RWPE2 (cell line): ENCODE measurements at regions not wholly inside any gene's neighbourhood (a gene's known extent, or its start where the extent isn't known, plus 50 kb on each side); places are given as distances from the start of the nearest gene placed in this dataset.
"Not testable (repeated sequence)": the region's sequence is repeated elsewhere in the genome, so short reads cannot be mapped to it uniquely, and the experiment has no call there.

ENCODE experiments used
- ATAC-seq: fragments of 200-7000 bp; cut with Tn5 transposase; 3 replicates; pipeline ENCODE4 v1.9.1; 2021; ENCODE audit warnings: low read depth
- DNase-seq: peaks from one replicate; pipeline ENCODE4 v3.0.0-alpha.2; 2020; ENCODE audit warnings: low spot score
- H3K27ac ChIP-seq: fragments of 450-650 bp; 2 replicates; pipeline ENCODE4 v1.5.1; 2017; ENCODE audit warnings: mild to moderate bottlenecking; ENCODE audit not compliant: poor library complexity, severe bottlenecking
- H3K27me3 ChIP-seq: fragments of 250-450 bp; sonication (Bioruptor Pico); 2 replicates; pipeline ENCODE4 v1.5.1; 2021; ENCODE audit warnings: mild to moderate bottlenecking, moderate library complexity; ENCODE audit not compliant: insufficient read depth, poor library complexity, severe bottlenecking
- H3K36me3 ChIP-seq: fragments of 250-450 bp; sonication (Bioruptor Pico); 2 replicates; pipeline ENCODE4 v1.5.1; 2020; ENCODE audit warnings: low read depth, mild to moderate bottlenecking, moderate library complexity
- H3K4me1 ChIP-seq: fragments of 250-450 bp; sonication (Bioruptor Pico); 2 replicates; pipeline ENCODE4 v1.5.1; 2021; ENCODE audit warnings: mild to moderate bottlenecking, moderate library complexity; ENCODE audit not compliant: insufficient read depth, poor library complexity, severe bottlenecking
- H3K4me3 ChIP-seq: fragments of 250-450 bp; sonication (Bioruptor Pico); 2 replicates; pipeline ENCODE4 v1.5.1; 2021; ENCODE audit warnings: mild to moderate bottlenecking, moderate library complexity; ENCODE audit not compliant: severe bottlenecking
- H3K9me3 ChIP-seq: fragments of 250-450 bp; sonication (Bioruptor Pico); 2 replicates; pipeline ENCODE4 v1.5.1; 2021; ENCODE audit warnings: mild to moderate bottlenecking, moderate library complexity; ENCODE audit not compliant: severe bottlenecking
- TF ChIP-seq, protein P1 (sequence below): fragments of 450-650 bp; IDR thresholded peaks from one replicate; pipeline ENCODE4 v1.5.1; 2017; ENCODE audit warnings: mild to moderate bottlenecking, moderate library complexity; ENCODE audit not compliant: poor library complexity, severe bottlenecking

DNA sequence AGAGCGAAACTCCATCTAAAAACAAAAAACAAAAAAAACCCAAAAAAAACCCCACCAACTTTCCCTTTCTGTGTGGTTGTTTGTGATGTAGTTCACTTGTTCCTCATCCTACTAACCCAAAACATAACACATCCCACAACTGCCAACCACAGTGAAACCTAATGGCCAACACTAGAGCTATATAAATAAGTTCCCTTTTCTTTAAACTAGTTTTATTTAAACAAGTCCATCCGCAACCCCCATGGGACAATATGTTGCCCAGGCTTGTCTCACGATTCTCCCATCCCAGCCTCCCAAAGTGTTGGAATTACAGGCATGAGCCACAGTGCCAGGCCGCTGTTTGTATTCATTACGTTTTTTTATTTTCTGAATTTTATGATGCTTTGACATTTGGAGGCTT is 71.2 kb upstream of the ADGRE5 start:
- no peaks in the 10 kb centered on the region for H3K4me1 ChIP-seq
- no peaks in the 10 kb centered on the region for H3K27me3 ChIP-seq
- TF ChIP-seq, protein P1, sequence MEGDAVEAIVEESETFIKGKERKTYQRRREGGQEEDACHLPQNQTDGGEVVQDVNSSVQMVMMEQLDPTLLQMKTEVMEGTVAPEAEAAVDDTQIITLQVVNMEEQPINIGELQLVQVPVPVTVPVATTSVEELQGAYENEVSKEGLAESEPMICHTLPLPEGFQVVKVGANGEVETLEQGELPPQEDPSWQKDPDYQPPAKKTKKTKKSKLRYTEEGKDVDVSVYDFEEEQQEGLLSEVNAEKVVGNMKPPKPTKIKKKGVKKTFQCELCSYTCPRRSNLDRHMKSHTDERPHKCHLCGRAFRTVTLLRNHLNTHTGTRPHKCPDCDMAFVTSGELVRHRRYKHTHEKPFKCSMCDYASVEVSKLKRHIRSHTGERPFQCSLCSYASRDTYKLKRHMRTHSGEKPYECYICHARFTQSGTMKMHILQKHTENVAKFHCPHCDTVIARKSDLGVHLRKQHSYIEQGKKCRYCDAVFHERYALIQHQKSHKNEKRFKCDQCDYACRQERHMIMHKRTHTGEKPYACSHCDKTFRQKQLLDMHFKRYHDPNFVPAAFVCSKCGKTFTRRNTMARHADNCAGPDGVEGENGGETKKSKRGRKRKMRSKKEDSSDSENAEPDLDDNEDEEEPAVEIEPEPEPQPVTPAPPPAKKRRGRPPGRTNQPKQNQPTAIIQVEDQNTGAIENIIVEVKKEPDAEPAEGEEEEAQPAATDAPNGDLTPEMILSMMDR, result no peak
- no peak for DNase-seq
- H3K4me3 ChIP-seq, result no peak overlapping the region
- ATAC-seq, result no peak
- H3K9me3 ChIP-seq, result no peaks in the 10 kb centered on the region
- no peaks in the 10 kb centered on the region for H3K36me3 ChIP-seq
- no peak overlapping the region for H3K27ac ChIP-seq

GRCh38 chr19:14305706-14306105 is 75.5 kb upstream of the ADGRE5 start:
- ATAC-seq, result no peak
- H3K4me3 ChIP-seq, result no peak overlapping the region
- no peaks in the 10 kb centered on the region for H3K4me1 ChIP-seq

DNA sequence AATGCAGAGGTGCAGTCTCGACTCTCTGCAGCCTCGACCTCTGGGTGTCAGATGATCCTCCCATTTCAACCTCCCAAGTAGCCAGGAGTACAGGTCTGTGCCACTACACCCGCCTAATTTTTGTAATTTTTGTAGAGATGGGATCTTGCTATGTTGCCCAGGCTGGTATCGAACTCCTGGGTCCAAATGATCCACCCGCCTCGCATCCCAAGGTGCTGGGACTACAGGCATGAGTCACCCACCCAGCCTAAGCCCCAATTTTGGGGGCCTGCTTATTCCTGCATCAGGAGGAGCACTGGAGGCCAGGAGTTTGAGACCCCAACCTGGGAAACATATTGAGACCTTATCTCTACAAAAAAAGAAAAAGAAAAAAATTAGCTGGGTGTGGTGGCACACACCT is 80.1 kb upstream of the ADGRE5 start:
- TF ChIP-seq, protein P1, result no peak
- Histone ChIP-seq H3K9me3 (no peaks in the 10 kb centered on the region), H3K27ac (no peak overlapping the region), H3K4me3 (no peak overlapping the region), H3K36me3 (no peaks in the 10 kb centered on the region), H3K27me3 (no peaks in the 10 kb centered on the region), H3K4me1 (no peaks in the 10 kb centered on the region)
- DNase-seq (no peak), ATAC-seq (no peak)

More at GRCh38 chr19:14305706-14306105, 75.5 kb upstream of the ADGRE5 start:
- no peak overlapping the region for H3K27ac ChIP-seq
- no peaks in the 10 kb centered on the region for H3K9me3 ChIP-seq
- TF ChIP-seq, protein P1, result no peak
- no peak for DNase-seq
- H3K27me3 ChIP-seq, result no peaks in the 10 kb centered on the region
- no peaks in the 10 kb centered on the region for H3K36me3 ChIP-seq

- no peak for ATAC-seq
- H3K36me3 ChIP-seq, result no peaks in the 10 kb centered on the region
- no peaks in the 10 kb centered on the region for H3K27me3 ChIP-seq
- no peaks in the 10 kb centered on the region for H3K4me1 ChIP-seq
- H3K27ac ChIP-seq, result no peak overlapping the region
- no peaks in the 10 kb centered on the region for H3K9me3 ChIP-seq
- H3K4me3 ChIP-seq, result no peak overlapping the region
- no peak for DNase-seq
- TF ChIP-seq, protein P1, result no peak
These were observed 80.9 kb upstream of the ADGRE5 start for GRCh38 chr19:14300303-14300702.

- ATAC-seq, H3K36me3 ChIP-seq, H3K27ac ChIP-seq, H3K27me3 ChIP-seq, H3K9me3 ChIP-seq, H3K4me1 ChIP-seq, H3K4me3 ChIP-seq, DNase-seq: not testable (repeated sequence)
These were observed 81.9 kb upstream of the ADGRE5 start for GRCh38 chr19:14299224-14299827.

DNA sequence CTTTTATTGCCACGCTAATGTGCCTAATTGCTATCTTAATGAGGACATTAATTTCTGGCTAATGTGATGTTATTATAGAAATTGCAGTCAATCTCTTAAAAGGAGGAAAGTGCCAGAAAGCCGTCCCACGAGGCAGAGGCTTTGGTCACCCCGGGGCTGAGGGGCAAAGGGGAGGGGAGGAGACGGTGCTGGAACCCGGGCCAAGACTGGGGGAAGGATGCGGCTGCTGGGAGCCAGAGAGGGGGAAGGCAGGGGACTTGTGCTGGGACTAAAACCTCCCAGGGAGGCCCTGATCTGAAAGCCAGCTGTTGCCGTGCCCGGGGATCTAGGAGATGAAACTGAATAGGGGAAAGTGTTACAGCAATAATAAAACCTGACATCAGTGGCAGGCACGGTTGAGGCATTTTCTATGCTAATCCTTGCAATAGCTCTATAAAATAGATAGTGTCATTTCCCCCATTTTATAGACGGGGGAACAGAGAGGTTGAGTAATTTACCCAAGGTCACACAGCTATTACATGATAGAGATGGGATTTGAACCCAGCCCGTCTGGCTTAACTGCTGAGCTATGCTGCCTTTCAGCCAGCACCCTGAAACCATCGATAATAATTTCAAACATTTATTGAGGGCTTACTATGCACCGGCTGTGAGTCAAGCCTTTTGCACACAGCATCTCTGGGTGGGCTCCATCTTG is 83.2 kb upstream of the ADGRE5 start:
- ATAC-seq, H3K4me3 ChIP-seq, H3K36me3 ChIP-seq: not testable (repeated sequence)

DNA sequence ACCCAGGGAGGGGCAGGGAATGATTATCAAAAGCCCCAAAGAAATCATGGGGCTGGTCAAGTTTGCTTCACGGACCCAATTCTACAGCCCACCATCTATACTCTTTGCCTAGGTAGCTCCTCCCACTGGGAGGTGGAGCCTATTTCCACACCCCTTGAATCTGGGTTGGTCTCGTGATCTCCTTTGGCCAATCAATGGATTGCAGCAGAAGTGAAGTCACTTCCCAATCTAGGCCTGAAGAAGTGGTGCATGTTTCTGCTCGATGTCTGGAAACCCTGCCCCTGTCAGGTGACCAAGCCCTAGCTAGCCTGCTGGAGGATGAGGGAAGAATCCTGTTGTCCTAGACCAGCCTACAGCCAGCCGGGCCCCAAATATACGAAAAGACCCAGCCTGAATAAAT is 86.3 kb upstream of the ADGRE5 start:
- not testable (repeated sequence) for H3K36me3 ChIP-seq, H3K27ac ChIP-seq, H3K4me1 ChIP-seq, DNase-seq, H3K4me3 ChIP-seq, H3K9me3 ChIP-seq, H3K27me3 ChIP-seq
- peak; percentile 66; the same call in 2 of the 3 replicates for ATAC-seq

More for the DNA sequence above, 83.2 kb upstream of the ADGRE5 start:
- H3K27ac ChIP-seq, DNase-seq, H3K9me3 ChIP-seq, H3K4me1 ChIP-seq, H3K27me3 ChIP-seq: not testable (repeated sequence)

- not testable (repeated sequence) for H3K9me3 ChIP-seq, DNase-seq, H3K4me3 ChIP-seq, H3K36me3 ChIP-seq, H3K27me3 ChIP-seq, H3K4me1 ChIP-seq, ATAC-seq, H3K27ac ChIP-seq
These were observed 87.5 kb upstream of the ADGRE5 start for GRCh38 chr19:14293816-14294170.
